IMR-90 (cell line): ENCODE measurements at regions not wholly inside any gene's neighbourhood (a gene's known extent, or its start where the extent isn't known, plus 50 kb on each side); places are given as distances from the start of the nearest gene placed in this dataset.

Experiments
- ATAC-seq: fragments of 200-7000 bp; cut with Tn5 transposase; 2 replicates; pipeline ENCODE4 v1.9.1; 2020; ENCODE audit warnings: low read depth, mild to moderate bottlenecking, moderate library complexity
- BruUV-seq: library from RNA; stranded (reverse); fragments of 400-500 nt; replicated peaks from 2 replicates; lab custom pipeline; 2021; lab: Mats Ljungman, UMichigan
- CTCF ChIA-PET: fragments of 300-600 bp; formaldehyde crosslinking; extraction: SDS; loops from one replicate; lab custom pipeline; 2021; ENCODE audit warnings: antibody characterized with exemption; lab: Yijun Ruan, JAX
- POLR2A ChIA-PET: fragments of 300-600 bp; sonication (Branson Sonifier 250); formaldehyde crosslinking; loops from one replicate; lab custom pipeline; 2022; ENCODE audit warnings: antibody characterized with exemption; ENCODE audit not compliant: unreplicated experiment; lab: Charles Lee
- DNase-seq: peaks from one replicate; pipeline ENCODE4 v3.0.0; 2013
- H2AFZ ChIP-seq: replicated peaks from 2 replicates; pipeline ENCODE3; 2013; ENCODE audit warnings: low read length, mild to moderate bottlenecking; ENCODE audit not compliant: poor library complexity
- H2AK5ac ChIP-seq: 2 replicates; pipeline ENCODE4 v1.6.1; 2013; ENCODE audit warnings: low read depth, low read length, inconsistent platforms
- H2AK9ac ChIP-seq: replicated peaks from 2 replicates; pipeline ENCODE3; 2013; ENCODE audit warnings: mild to moderate bottlenecking, low read depth, low read length, moderate library complexity; ENCODE audit not compliant: poor library complexity
- H2BK120ac ChIP-seq: 2 replicates; pipeline ENCODE4 v1.6.1; 2013; ENCODE audit warnings: low read depth, low read length, inconsistent platforms
- H2BK15ac ChIP-seq: 3 replicates; pipeline ENCODE4 v1.6.1; 2013; ENCODE audit warnings: low read depth, low read length, inconsistent platforms
- H2BK20ac ChIP-seq: 2 replicates; pipeline ENCODE4 v1.6.1; 2013; ENCODE audit warnings: low read depth, mild to moderate bottlenecking, inconsistent platforms, low read length, moderate library complexity
- H2BK5ac ChIP-seq: 2 replicates; pipeline ENCODE4 v1.6.1; 2013; ENCODE audit warnings: mild to moderate bottlenecking, low read depth, low read length, inconsistent platforms; ENCODE audit not compliant: poor library complexity, severe bottlenecking
- H3K14ac ChIP-seq: replicated peaks from 2 replicates; pipeline ENCODE4 v1.6.1; 2013; ENCODE audit warnings: low read depth, low read length, inconsistent platforms
- H3K18ac ChIP-seq: 2 replicates; pipeline ENCODE4 v1.6.1; 2013; ENCODE audit warnings: low read depth, low read length, control low read depth
- H3K23ac ChIP-seq: 2 replicates; pipeline ENCODE4 v1.6.1; 2013; ENCODE audit warnings: low read depth, low read length, inconsistent platforms
- H3K27ac ChIP-seq: 2 replicates; pipeline ENCODE4 v1.5.1; 2013; ENCODE audit warnings: mild to moderate bottlenecking, control low read depth, low read length; ENCODE audit not compliant: insufficient read depth
- H3K27me3 ChIP-seq: 2 replicates; pipeline ENCODE4 v1.6.1; 2013; ENCODE audit warnings: low read length; ENCODE audit not compliant: control insufficient read depth, insufficient read depth
- H3K36me3 ChIP-seq: 2 replicates; pipeline ENCODE4 v1.6.1; 2013; ENCODE audit warnings: low read length, mixed read lengths; ENCODE audit not compliant: control insufficient read depth, insufficient read depth
- H3K4ac ChIP-seq: 2 replicates; pipeline ENCODE4 v1.6.1; 2013; ENCODE audit warnings: low read depth, low read length, inconsistent platforms
- H3K4me1 ChIP-seq: 2 replicates; pipeline ENCODE4 v1.6.1; 2013; ENCODE audit warnings: low read length, mixed read lengths; ENCODE audit not compliant: control insufficient read depth, insufficient read depth
- H3K4me2 ChIP-seq: 2 replicates; pipeline ENCODE4 v1.6.1; 2013; ENCODE audit warnings: low read depth, mild to moderate bottlenecking, control low read depth, low read length, moderate library complexity
- H3K4me3 ChIP-seq: 2 replicates; pipeline ENCODE4 v1.5.1; 2013; ENCODE audit warnings: low read depth, mild to moderate bottlenecking, control low read depth, low read length, moderate library complexity; ENCODE audit not compliant: insufficient read depth
- H3K56ac ChIP-seq: 2 replicates; pipeline ENCODE4 v1.6.1; 2013; ENCODE audit warnings: low read length, inconsistent platforms; ENCODE audit not compliant: insufficient read depth; ENCODE audit errors: extremely low read depth
- H3K79me1 ChIP-seq, 2 experiments: 2 replicates each; pipeline ENCODE4 v1.6.1; 2013; ENCODE audit warnings: low read length in 2 of 2, inconsistent platforms in 1 of 2, low read depth in 1 of 2
- H3K9ac ChIP-seq: 2 replicates; pipeline ENCODE4 v1.6.1; 2013; ENCODE audit warnings: low read depth, low read length, control low read depth
- H3K9me1 ChIP-seq: 2 replicates; pipeline ENCODE4 v1.6.1; 2013; ENCODE audit warnings: low read length, inconsistent platforms; ENCODE audit not compliant: insufficient read depth
- H3K9me3 ChIP-seq: 2 replicates; pipeline ENCODE4 v1.6.1; 2013; ENCODE audit warnings: low read length; ENCODE audit not compliant: control insufficient read depth, insufficient read depth
- H4K20me1 ChIP-seq: 2 replicates; pipeline ENCODE4 v1.6.1; 2013; ENCODE audit warnings: low read length, inconsistent platforms; ENCODE audit not compliant: insufficient read depth
- H4K5ac ChIP-seq: 2 replicates; pipeline ENCODE4 v1.6.1; 2013; ENCODE audit warnings: mild to moderate bottlenecking, low read depth, low read length, control low read depth
- H4K8ac ChIP-seq, 2 experiments: 2 replicates each; pipeline ENCODE4 v1.6.1; 2013; ENCODE audit warnings: low read depth in 2 of 2, low read length in 2 of 2, control low read depth in 1 of 2, inconsistent platforms in 1 of 2
- H4K91ac ChIP-seq: 2 replicates; pipeline ENCODE4 v1.6.1; 2013; ENCODE audit warnings: low read depth, low read length, inconsistent platforms; ENCODE audit not compliant: insufficient read depth
- BHLHE40 ChIP-seq: fragments of 150-350 bp; IDR thresholded peaks from 2 replicates; pipeline ENCODE4 v1.6.1; 2016; ENCODE audit warnings: mild to moderate bottlenecking, low read depth, low read length
- CEBPB ChIP-seq: IDR thresholded peaks from 2 replicates; pipeline ENCODE4 v1.6.1; 2012; ENCODE audit warnings: low read depth, low read length, improper control_type of control experiment
- CTCF ChIP-seq: conservative IDR thresholded peaks from 2 replicates; pipeline ENCODE4 v1.5.1; 2012; ENCODE audit warnings: mild to moderate bottlenecking, low read depth, low read length, improper control_type of control experiment
- MAFK ChIP-seq: IDR thresholded peaks from 2 replicates; pipeline ENCODE4 v1.6.1; 2012; ENCODE audit warnings: low read depth, low read length, improper control_type of control experiment
- MAZ ChIP-seq: IDR thresholded peaks from 2 replicates; pipeline ENCODE4 v1.6.1; 2012; ENCODE audit warnings: low read depth, mild to moderate bottlenecking, low read length, improper control_type of control experiment, moderate library complexity, borderline replicate concordance
- RAD21 ChIP-seq: IDR thresholded peaks from 2 replicates; pipeline ENCODE4 v1.6.1; 2012; ENCODE audit warnings: low read length, improper control_type of control experiment
- WGBS, 2 experiments: methylation state at CpG; one replicate each; pipeline versions ENCODE4 v1.1.5 to v1.1.7; 2013; ENCODE audit warnings: missing lambda C conversion rate in 2 of 2; ENCODE audit not compliant: insufficient read length in 1 of 2; ENCODE audit errors: extremely low coverage in 2 of 2; 5-methylcytosine and 5-hydroxymethylcytosine counted together
- dilution Hi-C: fragments of 300-500 bp; cut with HindIII; formaldehyde crosslinking; loops from one replicate; pipeline ENCODE4 v1.14.3; 2018; ENCODE audit warnings: low sequenced_read_pairs; ENCODE audit not compliant: unreplicated experiment
- in situ Hi-C: fragments of 300-500 bp; cut with MboI; formaldehyde crosslinking; loops from 3 replicates; pipeline ENCODE4 v1.14.3; 2019; ENCODE audit warnings: low sequenced_read_pairs, inconsistent platforms, mixed read lengths
- intact Hi-C: fragments of 100-400 bp; cut with micrococcal nuclease; formaldehyde crosslinking; loops from 2 replicates; pipeline ENCODE4 v1.10.0; 2022

GRCh38 chr12:46921764-46922133 is 96.0 kb upstream of the SLC38A4 start:
- Histone ChIP-seq H2AFZ (no peak overlapping the region), H3K27ac (peak overlapping the region; percentile 79; the same call in 1 of the 2 replicates), H4K8ac (peak overlapping the region in 1 of 2 experiments; percentile 10; a peak in 1 of 4 replicates), H3K27me3 (no peaks in the 10 kb centered on the region), H3K56ac (no peak overlapping the region), H4K20me1 (no peaks in the 10 kb centered on the region; the same call in 1 of the 2 replicates), H3K23ac (no peak overlapping the region), H4K91ac (peak overlapping the region; percentile 63), H2AK9ac (no peak overlapping the region), H3K9me3 (no peaks in the 10 kb centered on the region), H3K4me1 (peaks cover 15% of the 10 kb centered on the region), H3K4ac (0 out of 2 replicates have a peak overlapping the region, but pooled peaks have one; percentile 52), H3K79me1 (no peaks in the 10 kb centered on the region), H2BK120ac (peak overlapping the region; percentile 47; the same call in 1 of the 2 replicates), H2BK20ac (no peak overlapping the region), H3K4me3 (no peak overlapping the region), H3K18ac (peak overlapping the region; percentile 83), H4K5ac (peak overlapping the region; percentile 76), H2BK5ac (peak overlapping the region; percentile 62), H2AK5ac (peak overlapping the region; percentile 94), H3K36me3 (no peaks in the 10 kb centered on the region), H3K14ac (peak overlapping the region; percentile 27; the same call in 1 of the 2 replicates), H3K9me1 (peaks cover 4% of the 10 kb centered on the region; the same call in 1 of the 2 replicates), H3K9ac (no peak overlapping the region), H2BK15ac (peak overlapping the region; percentile 76; the same call in 1 of the 3 replicates), H3K4me2 (peak overlapping the region; percentile 68)
- no TSS peak for BruUV-seq
- ChIA-PET POLR2A (no interaction called here), CTCF (no interaction called here)
- WGBS, 2 experiments: 38% methylated on average over 1 of the region's 1 CpG; no CpG with 5 or more reads in 1 of the 2 experiments
- TF ChIP-seq CEBPB (peak; percentile 79), BHLHE40 (no peak), MAZ (no peak), MAFK (0 out of 2 replicates have a peak, but pooled peaks have one; percentile 3), CTCF (no peak), RAD21 (no peak)
- dilution Hi-C loops (no loop called here), in situ Hi-C loops (no loop called here), intact Hi-C loops (no loop called here)
- DNase-seq: peak; percentile 79
- peak; percentile 63 for ATAC-seq
